CD14-positive monocyte (primary cell): ENCODE measurements at regions not wholly inside any gene's neighbourhood (a gene's known extent, or its start where the extent isn't known, plus 50 kb on each side); places are given as distances from the start of the nearest gene placed in this dataset.

ENCODE experiments used
- DNase-seq, 3 donors: peaks; one replicate each; pipeline ENCODE4 v3.0.0-alpha.2; 2011 to 2022
- H2AFZ ChIP-seq: 2 replicates; pipeline ENCODE4 v1.6.0; 2012; ENCODE audit warnings: mild to moderate bottlenecking, low read depth, low read length, inconsistent platforms; ENCODE audit not compliant: insufficient read depth, poor library complexity, severe bottlenecking
- H3K27ac ChIP-seq, 2 donors: 1 replicate in 1 of 2; 2 replicates in 1 of 2; pipeline ENCODE4 v1.5.1; 2012 to 2013; ENCODE audit warnings: low read length in 2 of 2, control low read depth in 1 of 2, inconsistent platforms in 1 of 2, low read depth in 1 of 2, mild to moderate bottlenecking in 1 of 2
- H3K27me3 ChIP-seq, 2 donors: one replicate each; pipeline versions ENCODE4 v1.6.0 to v1.6.1; 2011 to 2013; ENCODE audit warnings: low read length in 2 of 2; ENCODE audit not compliant: control insufficient read depth in 2 of 2, insufficient read depth in 2 of 2
- H3K36me3 ChIP-seq, 2 donors: replicated peaks in 1 of 2; 1 replicate in 1 of 2; 2 replicates in 1 of 2; pipeline versions ENCODE4 v1.5.1 to v1.6.1; 2012 to 2013; ENCODE audit warnings: low read length in 2 of 2, control low read depth in 1 of 2, inconsistent platforms in 1 of 2, mild to moderate bottlenecking in 1 of 2; ENCODE audit not compliant: insufficient read depth in 2 of 2, control insufficient read depth in 1 of 2
- H3K4me1 ChIP-seq, 2 donors: 1 replicate in 1 of 2; 2 replicates in 1 of 2; pipeline versions ENCODE4 v1.5.1 to v1.6.1; 2012 to 2013; ENCODE audit warnings: low read length in 2 of 2, control low read depth in 1 of 2, inconsistent platforms in 1 of 2, mild to moderate bottlenecking in 1 of 2, moderate library complexity in 1 of 2; ENCODE audit not compliant: insufficient read depth in 2 of 2, control insufficient read depth in 1 of 2
- H3K4me2 ChIP-seq: replicated peaks from 2 replicates; pipeline ENCODE3; 2012; ENCODE audit warnings: low read length, moderate library complexity, mild to moderate bottlenecking; ENCODE audit not compliant: poor library complexity, severe bottlenecking; ENCODE audit errors: extremely low read depth
- H3K4me3 ChIP-seq, 3 experiments: fragments of 200-600 bp in 1 of 3; sonication (generic) in 1 of 3; replicated peaks in 1 of 3; 1 replicate in 2 of 3; 2 replicates in 1 of 3; pipeline ENCODE4 v1.5.1; 2011 to 2013; ENCODE audit warnings: low read length in 3 of 3, mild to moderate bottlenecking in 3 of 3, control low read depth in 2 of 3, low read depth in 2 of 3, inconsistent platforms in 1 of 3, moderate library complexity in 1 of 3
- H3K79me2 ChIP-seq: 2 replicates; pipeline ENCODE4 v1.6.0; 2012; ENCODE audit warnings: mild to moderate bottlenecking, control low read depth, inconsistent platforms, low read length, moderate library complexity; ENCODE audit not compliant: insufficient read depth
- H3K9ac ChIP-seq: 2 replicates; pipeline ENCODE4 v1.6.0; 2017; ENCODE audit warnings: low read length, mild to moderate bottlenecking; ENCODE audit not compliant: insufficient read depth, poor library complexity, severe bottlenecking
- H3K9me3 ChIP-seq, 2 donors: replicated peaks in 1 of 2; 1 replicate in 1 of 2; 2 replicates in 1 of 2; pipeline versions ENCODE4 v1.5.1 to v1.6.1; 2012 to 2013; ENCODE audit warnings: low read length in 2 of 2, control low read depth in 1 of 2; ENCODE audit not compliant: control insufficient read depth in 1 of 2, insufficient read depth in 1 of 2
- H4K20me1 ChIP-seq: 2 replicates; pipeline ENCODE4 v1.6.0; 2012; ENCODE audit warnings: mild to moderate bottlenecking, low read length, control low read depth, moderate library complexity; ENCODE audit not compliant: insufficient read depth
- H3K27ac Mint-ChIP-seq, 7 donors: one replicate each; pipeline ENCODE4 v1.8.0; 2020; ENCODE audit warnings: mild to moderate bottlenecking in 7 of 7, mixed read lengths in 7 of 7, moderate library complexity in 6 of 7, inconsistent platforms in 2 of 7
- H3K27me3 Mint-ChIP-seq, 3 donors: one replicate each; pipeline ENCODE4 v1.8.0; 2021 to 2022; ENCODE audit warnings: low read depth in 3 of 3, mild to moderate bottlenecking in 3 of 3, mixed read lengths in 3 of 3, moderate library complexity in 3 of 3, inconsistent platforms in 1 of 3
- H3K36me3 Mint-ChIP-seq, 2 donors: one replicate each; pipeline ENCODE4 v1.8.0; 2020; ENCODE audit warnings: mixed read lengths in 2 of 2, inconsistent platforms in 1 of 2, mild to moderate bottlenecking in 1 of 2
- H3K4me1 Mint-ChIP-seq: one replicate; pipeline ENCODE4 v1.8.0; 2020; ENCODE audit warnings: mild to moderate bottlenecking, mixed read lengths
- H3K4me3 Mint-ChIP-seq, 2 donors: one replicate each; pipeline ENCODE4 v1.8.0; 2020; ENCODE audit warnings: mild to moderate bottlenecking in 2 of 2, mixed read lengths in 2 of 2, moderate library complexity in 1 of 2
- H3K9me3 Mint-ChIP-seq, 7 donors: one replicate each; pipeline ENCODE4 v1.8.0; 2020 to 2022; ENCODE audit warnings: mixed read lengths in 7 of 7, mild to moderate bottlenecking in 6 of 7, moderate library complexity in 6 of 7, inconsistent platforms in 2 of 7
- CTCF ChIP-seq: fragments of 200-600 bp; IDR thresholded peaks from one replicate; pipeline ENCODE4 v1.8.0; 2022; ENCODE audit warnings: antibody characterized with exemption, mild to moderate bottlenecking
- WGBS: methylation state at CpG from one replicate; pipeline ENCODE4 v1.1.5; 2013; ENCODE audit warnings: missing lambda C conversion rate; ENCODE audit not compliant: insufficient coverage; 5-methylcytosine and 5-hydroxymethylcytosine counted together
- intact Hi-C, 2 donors: fragments of 100-400 bp; cut with micrococcal nuclease; formaldehyde crosslinking; loops; one replicate each; pipeline versions ENCODE4 v1.15.0 to v1.15.1; 2023

- no peak overlapping the region for H3K4me3 Mint-ChIP-seq
- Histone ChIP-seq H3K27me3 (no peaks in the 10 kb centered on the region), H3K79me2 (no peaks in the 10 kb centered on the region), H2AFZ (no peak overlapping the region), H3K4me2 (no peak overlapping the region), H3K4me1 (no peaks in the 10 kb centered on the region), H3K9ac (no peak overlapping the region), H3K9me3 (no peaks in the 10 kb centered on the region), H4K20me1 (no peaks in the 10 kb centered on the region), H3K27ac (no peak overlapping the region), H3K4me3 (no peak overlapping the region), H3K36me3 (no peaks in the 10 kb centered on the region)
- intact Hi-C loops: no loop called here
- peaks cover 0 to 3% (median 0%) of the 10 kb centered on the region in 7 donors for H3K9me3 Mint-ChIP-seq
- no peak for DNase-seq
- H3K4me1 Mint-ChIP-seq: no peaks in the 10 kb centered on the region
- H3K27ac Mint-ChIP-seq: no peak overlapping the region
- H3K36me3 Mint-ChIP-seq: no peaks in the 10 kb centered on the region
- no peak for TF ChIP-seq CTCF
- peaks cover 0 to 8% (median 8%) of the 10 kb centered on the region in 3 donors for H3K27me3 Mint-ChIP-seq
- WGBS: 75% methylated on average over 4 of the region's 5 CpGs
Observed at GRCh38 chr10:63822496-63822895, 301.3 kb downstream of the REEP3 start.

- H3K4me3 Mint-ChIP-seq: no peak overlapping the region
- H3K27ac Mint-ChIP-seq: no peak overlapping the region
- no peak for TF ChIP-seq CTCF
- no peaks in the 10 kb centered on the region for H3K79me2 ChIP-seq
- peaks cover 0 to 3% (median 0%) of the 10 kb centered on the region in 7 donors for H3K9me3 Mint-ChIP-seq
- intact Hi-C loops: no loop called here
- H3K4me1 ChIP-seq: no peaks in the 10 kb centered on the region
- H3K4me3 ChIP-seq: no peak overlapping the region
- no peaks in the 10 kb centered on the region for H3K36me3 ChIP-seq
- H2AFZ ChIP-seq: no peak overlapping the region
- H3K27ac ChIP-seq: no peak overlapping the region
- DNase-seq: no peak
- no peaks in the 10 kb centered on the region for H4K20me1 ChIP-seq
- H3K4me2 ChIP-seq: no peak overlapping the region
- peaks cover 0 to 8% (median 6%) of the 10 kb centered on the region in 3 donors for H3K27me3 Mint-ChIP-seq
- H3K9ac ChIP-seq: no peak overlapping the region
- H3K27me3 ChIP-seq: no peaks in the 10 kb centered on the region
- no peaks in the 10 kb centered on the region for H3K9me3 ChIP-seq
- no peaks in the 10 kb centered on the region for H3K4me1 Mint-ChIP-seq
- H3K36me3 Mint-ChIP-seq: no peaks in the 10 kb centered on the region
Observed at GRCh38 chr10:63825111-63825510, 303.9 kb downstream of the REEP3 start.
